22Rv1 (cell line): ENCODE measurements at regions not wholly inside any gene's neighbourhood (a gene's known extent, or its start where the extent isn't known, plus 50 kb on each side); places are given as distances from the start of the nearest gene placed in this dataset.

Experiments
- H3K27ac ChIP-seq: fragments of 450-650 bp; 2 replicates; pipeline ENCODE4 v1.5.1; 2017
- CTCF ChIP-seq: fragments of 450-650 bp; IDR thresholded peaks from 2 replicates; pipeline ENCODE4 v1.5.1; 2017; ENCODE audit warnings: mild to moderate bottlenecking
- ZFX ChIP-seq: fragments of 450-650 bp; IDR thresholded peaks from 2 replicates; pipeline ENCODE4 v1.6.1; 2017; ENCODE audit warnings: antibody characterized with exemption, borderline replicate concordance

GRCh38 chr12:9372202-9372601, 164.0 kb upstream of the PZP start:
- H3K27ac ChIP-seq: no peak overlapping the region
- TF ChIP-seq ZFX (no peak), CTCF (no peak)

- TF ChIP-seq ZFX (no peak), CTCF (no peak)
- no peak overlapping the region for H3K27ac ChIP-seq
Observed at GRCh38 chr12:9367828-9368227, 159.6 kb upstream of the PZP start.

- TF ChIP-seq ZFX (no peak), CTCF (no peak)
- no peak overlapping the region for H3K27ac ChIP-seq
Observed at GRCh38 chr12:9367201-9367600, 159.0 kb upstream of the PZP start.

- TF ChIP-seq CTCF (no peak), ZFX (no peak)
- H3K27ac ChIP-seq: no peak overlapping the region
Observed at GRCh38 chr12:9365296-9365695, 157.1 kb upstream of the PZP start.

- H3K27ac ChIP-seq: no peak overlapping the region
- TF ChIP-seq CTCF: no peak
Observed at GRCh38 chr12:9364224-9365176, 156.3 kb upstream of the PZP start.

- TF ChIP-seq CTCF (no peak), ZFX (no peak)
- H3K27ac ChIP-seq: no peak overlapping the region
Observed at GRCh38 chr12:9363145-9363544, 154.9 kb upstream of the PZP start.

- no peak overlapping the region for H3K27ac ChIP-seq
- TF ChIP-seq ZFX: no peak
- no peak for TF ChIP-seq CTCF
Observed at GRCh38 chr12:9361879-9362326, 153.7 kb upstream of the PZP start.

- peak overlapping the region; percentile 37 for H3K27ac ChIP-seq
Observed at GRCh38 chr12:9354009-9354754, 146.0 kb upstream of the PZP start.
